ENCODE measurements at regions not wholly inside any gene's neighbourhood (a gene's known extent, or its start where the extent isn't known, plus 50 kb on each side); places are given as distances from the start of the nearest gene placed in this dataset.

GRCh38 chr12:90543374-90543773 is 411.6 kb downstream of the CCER1 start:
- no peak for TF ChIP-seq POLR2A (IDR thresholded peaks at IDR 0.05)
- no peak for TF ChIP-seq CTCF (IDR thresholded peaks at IDR 0.05)
- TF ChIP-seq POLR2AphosphoS5 (IDR thresholded peaks at IDR 0.05), result no peak

Data from sigmoid colon (tissue), 4 donors.